GM23248 (cell line): ENCODE measurements at regions not wholly inside any gene's neighbourhood (a gene's known extent, or its start where the extent isn't known, plus 50 kb on each side); places are given as distances from the start of the nearest gene placed in this dataset.

ENCODE experiments used
- EZH2 ChIP-seq: fragments of 200-600 bp; sonication (generic); IDR thresholded peaks from 2 replicates; pipeline ENCODE4 v1.6.1; 2018; ENCODE audit warnings: antibody characterized with exemption, mild to moderate bottlenecking; ENCODE audit not compliant: insufficient read depth, poor library complexity, severe bottlenecking
- EZH2phosphoT487 ChIP-seq: fragments of 200-600 bp; sonication (generic); IDR thresholded peaks from 2 replicates; pipeline ENCODE4 v1.6.1; 2018; ENCODE audit warnings: antibody characterized with exemption, moderate library complexity, mild to moderate bottlenecking, low read depth; ENCODE audit not compliant: insufficient read depth

- TF ChIP-seq EZH2, result no peak
- no peak for TF ChIP-seq EZH2phosphoT487
Measured at GRCh38 chr6:63441266-63441956, 121.6 kb upstream of the LGSN start.
